ENCODE measurements at regions not wholly inside any gene's neighbourhood (a gene's known extent, or its start where the extent isn't known, plus 50 kb on each side); places are given as distances from the start of the nearest gene placed in this dataset.
A peak's percentile ranks its signal among the peaks of the same experiment; 100 is the strongest.

GRCh38 chr15:97652700-97653167, 307.8 kb upstream of the ARRDC4 start:
- H3K4me1 ChIP-seq (ENCODE audit: control insufficient read depth in 1 of 2, insufficient read depth in 2 of 2, low read length in 2 of 2) = peaks cover 0 to 11% of the 10 kb centered on the region in 2 donors
- no peaks in the 10 kb centered on the region for H3K27me3 ChIP-seq (ENCODE audit: low read depth, low read length)
- H3K9me3 ChIP-seq (ENCODE audit: control insufficient read depth in 1 of 2, low read length in 2 of 2) = no peaks in the 10 kb centered on the region
- H3K27ac ChIP-seq (ENCODE audit: low read length) = no peak overlapping the region
- peak overlapping the region in 1 of 2 donors; percentile 54 for H3K4me3 ChIP-seq (ENCODE audit: low read depth in 1 of 2, low read length in 2 of 2)
- H3K36me3 ChIP-seq (ENCODE audit: control insufficient read depth in 1 of 2, insufficient read depth in 2 of 2, low read length in 2 of 2) = no peaks in the 10 kb centered on the region

DNA sequence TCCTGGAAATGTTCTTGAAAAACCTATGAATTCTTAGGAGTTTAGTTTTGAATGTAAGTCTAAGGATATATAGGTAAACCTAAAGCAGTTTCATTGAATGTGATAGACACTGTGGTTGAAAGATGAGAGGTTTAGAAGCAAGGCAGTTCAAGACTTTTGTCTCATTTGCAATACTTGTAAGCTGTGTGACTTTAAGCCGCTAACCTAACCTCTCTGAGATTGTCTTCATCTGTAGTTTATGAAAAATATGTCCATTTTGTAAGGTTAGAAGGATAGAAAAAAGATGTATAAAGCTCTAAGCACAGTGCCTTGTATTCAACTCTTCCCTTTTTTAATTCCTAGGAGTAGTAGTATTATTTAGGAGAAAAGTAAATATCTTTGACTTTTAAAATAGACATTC, 306.6 kb upstream of the ARRDC4 start:
- H3K4me1 ChIP-seq (ENCODE audit: control insufficient read depth in 1 of 2, insufficient read depth in 2 of 2, low read length in 2 of 2) = peaks cover 0 to 11% of the 10 kb centered on the region in 2 donors
- H3K4me3 ChIP-seq (ENCODE audit: low read depth in 1 of 2, low read length in 2 of 2) = no peak overlapping the region
- H3K27ac ChIP-seq (ENCODE audit: low read length) = no peak overlapping the region
- H3K9me3 ChIP-seq (ENCODE audit: control insufficient read depth in 1 of 2, low read length in 2 of 2) = no peaks in the 10 kb centered on the region
- H3K36me3 ChIP-seq (ENCODE audit: control insufficient read depth in 1 of 2, insufficient read depth in 2 of 2, low read length in 2 of 2) = no peaks in the 10 kb centered on the region
- H3K27me3 ChIP-seq (ENCODE audit: low read depth, low read length) = no peaks in the 10 kb centered on the region

DNA sequence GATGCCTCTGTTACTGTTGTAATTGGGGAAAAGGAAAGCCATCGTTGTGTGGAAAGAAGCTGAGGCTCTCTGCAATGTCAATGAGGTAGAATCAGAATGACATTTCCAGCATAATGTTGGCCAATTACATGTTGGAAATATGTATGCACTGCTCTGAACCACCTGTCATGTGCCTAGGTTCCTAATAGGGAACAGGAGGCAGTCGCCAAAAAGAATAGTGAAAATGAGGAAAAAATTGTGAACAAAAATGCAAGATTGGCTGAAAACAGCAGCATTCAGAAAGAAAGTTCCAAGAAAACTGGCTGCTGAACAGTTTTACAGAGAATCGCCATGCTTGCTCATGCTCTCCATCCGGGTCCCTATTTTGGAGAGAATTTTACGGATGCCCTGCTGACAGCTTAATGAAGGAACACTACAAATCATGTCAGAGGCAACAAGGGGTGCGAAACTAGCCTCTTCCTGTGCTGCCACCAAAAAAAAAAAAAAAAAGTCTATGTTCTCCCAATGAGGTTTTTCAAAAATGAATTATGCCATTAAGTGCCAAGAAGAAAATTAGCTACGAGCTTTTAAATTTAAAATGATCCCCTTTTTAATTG, 305.9 kb upstream of the ARRDC4 start:
- Histone ChIP-seq H3K4me3 (ENCODE audit: low read depth in 1 of 2, low read length in 2 of 2) (no peak overlapping the region), H3K27ac (ENCODE audit: low read length) (no peak overlapping the region), H3K4me1 (ENCODE audit: control insufficient read depth in 1 of 2, insufficient read depth in 2 of 2, low read length in 2 of 2) (peaks cover 0 to 11% of the 10 kb centered on the region in 2 donors), H3K27me3 (ENCODE audit: low read depth, low read length) (no peaks in the 10 kb centered on the region), H3K36me3 (ENCODE audit: control insufficient read depth in 1 of 2, insufficient read depth in 2 of 2, low read length in 2 of 2) (no peaks in the 10 kb centered on the region), H3K9me3 (ENCODE audit: control insufficient read depth in 1 of 2, low read length in 2 of 2) (no peaks in the 10 kb centered on the region)

DNA sequence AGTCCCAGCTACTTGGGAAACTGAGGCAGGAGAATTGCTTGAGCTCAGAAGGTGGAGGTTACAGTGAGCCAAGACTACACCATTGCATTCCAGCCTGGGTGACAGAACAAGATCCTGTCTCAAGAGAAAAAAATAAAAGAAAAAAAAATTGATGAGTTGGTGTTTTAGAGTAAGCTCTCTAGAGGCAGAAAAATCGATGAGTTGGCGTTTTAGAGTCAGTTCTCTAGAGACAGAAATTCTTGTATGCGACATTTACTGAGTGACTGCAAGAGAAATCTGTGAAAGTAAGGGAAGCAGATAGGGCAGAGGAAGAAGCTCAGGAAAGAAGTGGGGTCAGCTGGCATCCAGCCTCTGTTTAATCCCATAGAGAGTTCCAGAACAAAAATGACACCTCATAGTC, 298.7 kb upstream of the ARRDC4 start:
- no peaks in the 10 kb centered on the region for H3K4me1 ChIP-seq (ENCODE audit: control insufficient read depth in 1 of 2, insufficient read depth in 2 of 2, low read length in 2 of 2)
- H3K27ac ChIP-seq (ENCODE audit: low read length) = no peak overlapping the region
- no peak overlapping the region for H3K4me3 ChIP-seq (ENCODE audit: low read depth in 1 of 2, low read length in 2 of 2)
- no peaks in the 10 kb centered on the region for H3K27me3 ChIP-seq (ENCODE audit: low read depth, low read length)
- no peaks in the 10 kb centered on the region for H3K36me3 ChIP-seq (ENCODE audit: control insufficient read depth in 1 of 2, insufficient read depth in 2 of 2, low read length in 2 of 2)
- H3K9me3 ChIP-seq (ENCODE audit: control insufficient read depth in 1 of 2, low read length in 2 of 2) = no peaks in the 10 kb centered on the region

GRCh38 chr15:97672586-97672985, 287.9 kb upstream of the ARRDC4 start:
- Histone ChIP-seq H3K27ac (ENCODE audit: low read length) (no peak overlapping the region), H3K4me1 (ENCODE audit: control insufficient read depth in 1 of 2, insufficient read depth in 2 of 2, low read length in 2 of 2) (no peaks in the 10 kb centered on the region), H3K9me3 (ENCODE audit: control insufficient read depth in 1 of 2, low read length in 2 of 2) (no peaks in the 10 kb centered on the region), H3K27me3 (ENCODE audit: low read depth, low read length) (no peaks in the 10 kb centered on the region), H3K36me3 (ENCODE audit: control insufficient read depth in 1 of 2, insufficient read depth in 2 of 2, low read length in 2 of 2) (no peaks in the 10 kb centered on the region), H3K4me3 (ENCODE audit: low read depth in 1 of 2, low read length in 2 of 2) (no peak overlapping the region)

GRCh38 chr15:97678656-97679055, 281.8 kb upstream of the ARRDC4 start:
- Histone ChIP-seq H3K4me3 (ENCODE audit: low read depth in 1 of 2, low read length in 2 of 2) (no peak overlapping the region), H3K36me3 (ENCODE audit: control insufficient read depth in 1 of 2, insufficient read depth in 2 of 2, low read length in 2 of 2) (no peaks in the 10 kb centered on the region), H3K27me3 (ENCODE audit: low read depth, low read length) (no peaks in the 10 kb centered on the region), H3K27ac (ENCODE audit: low read length) (no peak overlapping the region), H3K9me3 (ENCODE audit: control insufficient read depth in 1 of 2, low read length in 2 of 2) (no peaks in the 10 kb centered on the region), H3K4me1 (ENCODE audit: control insufficient read depth in 1 of 2, insufficient read depth in 2 of 2, low read length in 2 of 2) (no peaks in the 10 kb centered on the region)

DNA sequence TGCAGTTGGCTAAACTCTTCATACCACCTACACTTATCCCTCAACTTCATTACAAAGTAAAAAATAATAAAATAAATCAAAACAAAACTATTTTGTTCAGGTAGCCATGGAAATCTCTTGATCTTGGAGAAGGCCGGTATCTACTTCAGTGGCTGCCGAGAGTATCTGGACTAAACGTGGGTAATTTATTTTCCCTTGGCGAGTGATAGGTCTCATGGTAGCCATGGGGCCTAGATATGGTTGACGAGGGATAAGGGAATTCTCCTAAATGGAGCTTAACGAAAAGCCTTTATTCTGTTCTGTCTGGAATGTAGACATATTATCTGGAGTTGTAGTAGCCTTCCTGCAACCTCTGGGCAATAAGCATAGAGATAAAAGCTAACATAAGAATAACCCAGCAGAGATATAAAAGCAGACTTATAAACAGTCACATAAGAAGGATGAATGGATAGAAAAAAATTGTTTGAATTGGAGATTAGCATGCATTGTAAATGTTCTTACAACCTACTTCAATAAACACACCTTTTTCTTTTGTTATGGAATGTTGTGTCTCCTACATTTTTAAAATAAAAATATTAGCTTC, 281.3 kb upstream of the ARRDC4 start:
- Histone ChIP-seq H3K4me1 (ENCODE audit: control insufficient read depth in 1 of 2, insufficient read depth in 2 of 2, low read length in 2 of 2) (no peaks in the 10 kb centered on the region), H3K36me3 (ENCODE audit: control insufficient read depth in 1 of 2, insufficient read depth in 2 of 2, low read length in 2 of 2) (no peaks in the 10 kb centered on the region), H3K4me3 (ENCODE audit: low read depth in 1 of 2, low read length in 2 of 2) (no peak overlapping the region), H3K9me3 (ENCODE audit: control insufficient read depth in 1 of 2, low read length in 2 of 2) (no peaks in the 10 kb centered on the region), H3K27me3 (ENCODE audit: low read depth, low read length) (no peaks in the 10 kb centered on the region), H3K27ac (ENCODE audit: low read length) (no peak overlapping the region)

- Histone ChIP-seq H3K36me3 (ENCODE audit: control insufficient read depth in 1 of 2, insufficient read depth in 2 of 2, low read length in 2 of 2) (no peaks in the 10 kb centered on the region), H3K4me3 (ENCODE audit: low read depth in 1 of 2, low read length in 2 of 2) (no peak overlapping the region), H3K4me1 (ENCODE audit: control insufficient read depth in 1 of 2, insufficient read depth in 2 of 2, low read length in 2 of 2) (no peaks in the 10 kb centered on the region), H3K27ac (ENCODE audit: low read length) (no peak overlapping the region), H3K27me3 (ENCODE audit: low read depth, low read length) (no peaks in the 10 kb centered on the region), H3K9me3 (ENCODE audit: control insufficient read depth in 1 of 2, low read length in 2 of 2) (no peaks in the 10 kb centered on the region)
These were observed 279.8 kb upstream of the ARRDC4 start for GRCh38 chr15:97680606-97681220.

- Histone ChIP-seq H3K27me3 (ENCODE audit: low read depth, low read length) (no peaks in the 10 kb centered on the region), H3K27ac (ENCODE audit: low read length) (no peak overlapping the region), H3K4me3 (ENCODE audit: low read depth in 1 of 2, low read length in 2 of 2) (no peak overlapping the region), H3K9me3 (ENCODE audit: control insufficient read depth in 1 of 2, low read length in 2 of 2) (no peaks in the 10 kb centered on the region), H3K36me3 (ENCODE audit: control insufficient read depth in 1 of 2, insufficient read depth in 2 of 2, low read length in 2 of 2) (no peaks in the 10 kb centered on the region), H3K4me1 (ENCODE audit: control insufficient read depth in 1 of 2, insufficient read depth in 2 of 2, low read length in 2 of 2) (no peaks in the 10 kb centered on the region)
These were observed 276.7 kb upstream of the ARRDC4 start for GRCh38 chr15:97683831-97684230.

DNA sequence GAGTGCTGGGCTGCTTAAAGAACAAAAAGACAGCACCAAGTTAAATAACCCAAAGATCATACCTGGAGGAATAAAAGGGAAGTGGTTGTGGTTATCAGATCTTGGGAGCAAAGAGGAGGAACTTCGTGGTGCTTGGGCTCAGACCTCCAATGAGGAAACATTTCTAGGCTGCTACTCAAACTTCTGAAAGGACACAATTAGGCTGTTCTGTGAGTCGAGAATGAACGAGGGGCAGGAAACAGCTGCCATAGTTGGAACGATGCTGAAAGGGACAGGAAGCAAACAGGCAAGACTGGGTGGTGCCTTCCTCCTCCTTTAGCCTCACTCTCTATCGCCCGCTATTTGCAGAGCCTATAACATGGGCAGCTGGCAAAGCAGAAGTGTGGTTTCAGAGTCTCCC, 276.3 kb upstream of the ARRDC4 start:
- H3K36me3 ChIP-seq (ENCODE audit: control insufficient read depth in 1 of 2, insufficient read depth in 2 of 2, low read length in 2 of 2) = no peaks in the 10 kb centered on the region
- H3K27ac ChIP-seq (ENCODE audit: low read length) = no peak overlapping the region
- H3K4me1 ChIP-seq (ENCODE audit: control insufficient read depth in 1 of 2, insufficient read depth in 2 of 2, low read length in 2 of 2) = no peaks in the 10 kb centered on the region
- no peaks in the 10 kb centered on the region for H3K27me3 ChIP-seq (ENCODE audit: low read depth, low read length)
- no peak overlapping the region for H3K4me3 ChIP-seq (ENCODE audit: low read depth in 1 of 2, low read length in 2 of 2)
- H3K9me3 ChIP-seq (ENCODE audit: control insufficient read depth in 1 of 2, low read length in 2 of 2) = no peaks in the 10 kb centered on the region

- Histone ChIP-seq H3K27me3 (ENCODE audit: low read depth, low read length) (no peaks in the 10 kb centered on the region), H3K27ac (ENCODE audit: low read length) (no peak overlapping the region), H3K4me3 (ENCODE audit: low read depth in 1 of 2, low read length in 2 of 2) (no peak overlapping the region), H3K4me1 (ENCODE audit: control insufficient read depth in 1 of 2, insufficient read depth in 2 of 2, low read length in 2 of 2) (no peaks in the 10 kb centered on the region), H3K9me3 (ENCODE audit: control insufficient read depth in 1 of 2, low read length in 2 of 2) (no peaks in the 10 kb centered on the region), H3K36me3 (ENCODE audit: control insufficient read depth in 1 of 2, insufficient read depth in 2 of 2, low read length in 2 of 2) (no peaks in the 10 kb centered on the region)
These were observed 274.2 kb upstream of the ARRDC4 start for GRCh38 chr15:97686324-97686723.
